CD14-positive monocyte (primary cell): ENCODE measurements at regions not wholly inside any gene's neighbourhood (a gene's known extent, or its start where the extent isn't known, plus 50 kb on each side); places are given as distances from the start of the nearest gene placed in this dataset.

Source experiments
- DNase-seq, 3 donors: peaks; one replicate each; pipeline ENCODE4 v3.0.0-alpha.2; 2011 to 2022
- H2AFZ ChIP-seq: 2 replicates; pipeline ENCODE4 v1.6.0; 2012; ENCODE audit warnings: mild to moderate bottlenecking, low read depth, low read length, inconsistent platforms; ENCODE audit not compliant: insufficient read depth, poor library complexity, severe bottlenecking
- H3K27ac ChIP-seq, 2 donors: 1 replicate in 1 of 2; 2 replicates in 1 of 2; pipeline ENCODE4 v1.5.1; 2012 to 2013; ENCODE audit warnings: low read length in 2 of 2, control low read depth in 1 of 2, inconsistent platforms in 1 of 2, low read depth in 1 of 2, mild to moderate bottlenecking in 1 of 2
- H3K27me3 ChIP-seq, 2 donors: one replicate each; pipeline versions ENCODE4 v1.6.0 to v1.6.1; 2011 to 2013; ENCODE audit warnings: low read length in 2 of 2; ENCODE audit not compliant: control insufficient read depth in 2 of 2, insufficient read depth in 2 of 2
- H3K36me3 ChIP-seq, 2 donors: replicated peaks in 1 of 2; 1 replicate in 1 of 2; 2 replicates in 1 of 2; pipeline versions ENCODE4 v1.5.1 to v1.6.1; 2012 to 2013; ENCODE audit warnings: low read length in 2 of 2, control low read depth in 1 of 2, inconsistent platforms in 1 of 2, mild to moderate bottlenecking in 1 of 2; ENCODE audit not compliant: insufficient read depth in 2 of 2, control insufficient read depth in 1 of 2
- H3K4me1 ChIP-seq, 2 donors: 1 replicate in 1 of 2; 2 replicates in 1 of 2; pipeline versions ENCODE4 v1.5.1 to v1.6.1; 2012 to 2013; ENCODE audit warnings: low read length in 2 of 2, control low read depth in 1 of 2, inconsistent platforms in 1 of 2, mild to moderate bottlenecking in 1 of 2, moderate library complexity in 1 of 2; ENCODE audit not compliant: insufficient read depth in 2 of 2, control insufficient read depth in 1 of 2
- H3K4me2 ChIP-seq: replicated peaks from 2 replicates; pipeline ENCODE3; 2012; ENCODE audit warnings: low read length, moderate library complexity, mild to moderate bottlenecking; ENCODE audit not compliant: poor library complexity, severe bottlenecking; ENCODE audit errors: extremely low read depth
- H3K4me3 ChIP-seq, 3 experiments: fragments of 200-600 bp in 1 of 3; sonication (generic) in 1 of 3; replicated peaks in 1 of 3; 1 replicate in 2 of 3; 2 replicates in 1 of 3; pipeline ENCODE4 v1.5.1; 2011 to 2013; ENCODE audit warnings: low read length in 3 of 3, mild to moderate bottlenecking in 3 of 3, control low read depth in 2 of 3, low read depth in 2 of 3, inconsistent platforms in 1 of 3, moderate library complexity in 1 of 3
- H3K79me2 ChIP-seq: 2 replicates; pipeline ENCODE4 v1.6.0; 2012; ENCODE audit warnings: mild to moderate bottlenecking, control low read depth, inconsistent platforms, low read length, moderate library complexity; ENCODE audit not compliant: insufficient read depth
- H3K9ac ChIP-seq: 2 replicates; pipeline ENCODE4 v1.6.0; 2017; ENCODE audit warnings: low read length, mild to moderate bottlenecking; ENCODE audit not compliant: insufficient read depth, poor library complexity, severe bottlenecking
- H3K9me3 ChIP-seq, 2 donors: replicated peaks in 1 of 2; 1 replicate in 1 of 2; 2 replicates in 1 of 2; pipeline versions ENCODE4 v1.5.1 to v1.6.1; 2012 to 2013; ENCODE audit warnings: low read length in 2 of 2, control low read depth in 1 of 2; ENCODE audit not compliant: control insufficient read depth in 1 of 2, insufficient read depth in 1 of 2
- H4K20me1 ChIP-seq: 2 replicates; pipeline ENCODE4 v1.6.0; 2012; ENCODE audit warnings: mild to moderate bottlenecking, low read length, control low read depth, moderate library complexity; ENCODE audit not compliant: insufficient read depth
- H3K27ac Mint-ChIP-seq, 7 donors: one replicate each; pipeline ENCODE4 v1.8.0; 2020; ENCODE audit warnings: mild to moderate bottlenecking in 7 of 7, mixed read lengths in 7 of 7, moderate library complexity in 6 of 7, inconsistent platforms in 2 of 7
- H3K27me3 Mint-ChIP-seq, 3 donors: one replicate each; pipeline ENCODE4 v1.8.0; 2021 to 2022; ENCODE audit warnings: low read depth in 3 of 3, mild to moderate bottlenecking in 3 of 3, mixed read lengths in 3 of 3, moderate library complexity in 3 of 3, inconsistent platforms in 1 of 3
- H3K36me3 Mint-ChIP-seq, 2 donors: one replicate each; pipeline ENCODE4 v1.8.0; 2020; ENCODE audit warnings: mixed read lengths in 2 of 2, inconsistent platforms in 1 of 2, mild to moderate bottlenecking in 1 of 2
- H3K4me1 Mint-ChIP-seq: one replicate; pipeline ENCODE4 v1.8.0; 2020; ENCODE audit warnings: mild to moderate bottlenecking, mixed read lengths
- H3K4me3 Mint-ChIP-seq, 2 donors: one replicate each; pipeline ENCODE4 v1.8.0; 2020; ENCODE audit warnings: mild to moderate bottlenecking in 2 of 2, mixed read lengths in 2 of 2, moderate library complexity in 1 of 2
- H3K9me3 Mint-ChIP-seq, 7 donors: one replicate each; pipeline ENCODE4 v1.8.0; 2020 to 2022; ENCODE audit warnings: mixed read lengths in 7 of 7, mild to moderate bottlenecking in 6 of 7, moderate library complexity in 6 of 7, inconsistent platforms in 2 of 7
- CTCF ChIP-seq: fragments of 200-600 bp; IDR thresholded peaks from one replicate; pipeline ENCODE4 v1.8.0; 2022; ENCODE audit warnings: antibody characterized with exemption, mild to moderate bottlenecking
- WGBS: methylation state at CpG from one replicate; pipeline ENCODE4 v1.1.5; 2013; ENCODE audit warnings: missing lambda C conversion rate; ENCODE audit not compliant: insufficient coverage; 5-methylcytosine and 5-hydroxymethylcytosine counted together
- intact Hi-C, 2 donors: fragments of 100-400 bp; cut with micrococcal nuclease; formaldehyde crosslinking; loops; one replicate each; pipeline versions ENCODE4 v1.15.0 to v1.15.1; 2023

DNA sequence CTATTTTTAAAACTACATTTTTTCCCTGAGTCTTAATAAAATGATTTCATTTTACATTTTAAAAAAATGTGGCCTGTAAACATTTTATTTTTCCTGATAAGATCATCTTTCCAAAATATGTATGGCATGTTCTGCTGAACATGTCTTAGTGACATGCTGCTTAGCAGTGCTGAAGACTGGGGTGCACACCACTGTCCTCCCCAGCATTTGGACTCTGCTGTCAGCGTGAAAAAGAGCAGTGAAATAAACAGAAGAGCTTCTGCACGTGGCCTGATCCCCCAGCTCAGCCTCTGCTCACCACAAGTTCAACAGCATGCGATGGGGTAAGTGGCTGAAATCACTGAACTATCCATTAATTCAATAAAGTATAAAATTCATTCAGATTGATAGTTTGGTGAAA, 81.6 kb upstream of the ZNF521 start:
- Histone ChIP-seq H4K20me1 (no peaks in the 10 kb centered on the region), H3K9ac (no peak overlapping the region), H3K27ac (no peak overlapping the region), H3K36me3 (no peaks in the 10 kb centered on the region), H3K4me2 (no peak overlapping the region), H3K4me1 (no peaks in the 10 kb centered on the region), H3K27me3 (no peaks in the 10 kb centered on the region), H2AFZ (no peak overlapping the region), H3K4me3 (no peak overlapping the region), H3K9me3 (no peaks in the 10 kb centered on the region), H3K79me2 (no peaks in the 10 kb centered on the region)
- H3K27me3 Mint-ChIP-seq: no peaks in the 10 kb centered on the region
- no CpG with 5 or more reads among the region's 3 CpGs for WGBS
- no peak for DNase-seq
- peaks cover 0 to 5% (median 2%) of the 10 kb centered on the region in 7 donors for H3K9me3 Mint-ChIP-seq
- no peak for TF ChIP-seq CTCF
- no peak overlapping the region for H3K27ac Mint-ChIP-seq
- no peaks in the 10 kb centered on the region for H3K4me1 Mint-ChIP-seq
- H3K36me3 Mint-ChIP-seq: no peaks in the 10 kb centered on the region
- intact Hi-C loops: no loop called here
- H3K4me3 Mint-ChIP-seq: no peak overlapping the region

DNA sequence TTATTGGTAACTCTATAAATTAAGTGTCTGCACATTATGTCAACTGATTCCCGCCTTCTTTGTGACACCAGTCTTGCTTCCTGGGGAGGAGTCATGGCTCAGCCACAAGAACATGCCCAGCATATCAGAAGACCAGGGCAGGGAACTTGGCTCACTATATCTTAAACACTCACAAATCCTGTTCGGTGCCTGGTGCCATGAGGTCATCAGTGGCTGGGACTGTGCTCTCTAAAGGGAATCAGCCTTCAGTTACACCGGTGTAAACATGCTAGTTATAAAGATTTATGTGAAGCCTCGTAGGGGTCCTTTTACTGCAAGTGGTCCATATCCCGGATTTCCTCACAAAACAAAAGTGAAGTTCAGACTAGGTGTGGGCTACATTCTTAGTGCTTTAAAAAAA, 73.1 kb upstream of the ZNF521 start:
- no peaks in the 10 kb centered on the region for H3K4me1 Mint-ChIP-seq
- no peaks in the 10 kb centered on the region for H3K27me3 Mint-ChIP-seq
- H3K4me2 ChIP-seq: no peak overlapping the region
- no peak overlapping the region for H3K27ac Mint-ChIP-seq
- no peak for DNase-seq
- H3K4me3 ChIP-seq: no peak overlapping the region
- intact Hi-C loops: no loop called here
- H4K20me1 ChIP-seq: no peaks in the 10 kb centered on the region
- no peak overlapping the region for H3K27ac ChIP-seq
- no peaks in the 10 kb centered on the region for H3K4me1 ChIP-seq
- H3K9ac ChIP-seq: no peak overlapping the region
- H3K9me3 ChIP-seq: peaks cover 5 to 6% of the 10 kb centered on the region in 2 donors
- no peak overlapping the region for H2AFZ ChIP-seq
- 46% methylated on average over 2 of the region's 5 CpGs for WGBS
- H3K4me3 Mint-ChIP-seq: no peak overlapping the region
- TF ChIP-seq CTCF: no peak
- H3K79me2 ChIP-seq: no peaks in the 10 kb centered on the region
- H3K9me3 Mint-ChIP-seq: peaks cover 2 to 13% (median 5%) of the 10 kb centered on the region in 7 donors
- H3K36me3 Mint-ChIP-seq: no peaks in the 10 kb centered on the region
- no peaks in the 10 kb centered on the region for H3K36me3 ChIP-seq
- H3K27me3 ChIP-seq: no peaks in the 10 kb centered on the region
